Uterus (tissue), 2 donors: ENCODE measurements at regions not wholly inside any gene's neighbourhood (a gene's known extent, or its start where the extent isn't known, plus 50 kb on each side); places are given as distances from the start of the nearest gene placed in this dataset.

Experiments
- CTCF ChIP-seq, 4 experiments: fragments of 200-600 bp in 2 of 4; fragments of 450-650 bp in 2 of 4; sonication (generic) in 2 of 4; IDR thresholded peaks; one replicate each; pipeline ENCODE4 v1.5.1; 2016 to 2019; ENCODE audit warnings: antibody characterized with exemption in 4 of 4, mild to moderate bottlenecking in 2 of 4, moderate library complexity in 1 of 4
- POLR2A ChIP-seq, 2 donors: fragments of 450-650 bp; IDR thresholded peaks; one replicate each; pipeline ENCODE4 v1.6.1; 2016; ENCODE audit warnings: antibody characterized with exemption in 2 of 2, mild to moderate bottlenecking in 1 of 2, moderate library complexity in 1 of 2

GRCh38 chr5:62002436-62002835, 303.6 kb upstream of the KIF2A start:
- TF ChIP-seq POLR2A (IDR thresholded peaks at IDR 0.05) = no peak
- TF ChIP-seq CTCF (IDR thresholded peaks at IDR 0.05) = no peak
